ENCODE measurements at regions not wholly inside any gene's neighbourhood (a gene's known extent, or its start where the extent isn't known, plus 50 kb on each side); places are given as distances from the start of the nearest gene placed in this dataset.

DNA sequence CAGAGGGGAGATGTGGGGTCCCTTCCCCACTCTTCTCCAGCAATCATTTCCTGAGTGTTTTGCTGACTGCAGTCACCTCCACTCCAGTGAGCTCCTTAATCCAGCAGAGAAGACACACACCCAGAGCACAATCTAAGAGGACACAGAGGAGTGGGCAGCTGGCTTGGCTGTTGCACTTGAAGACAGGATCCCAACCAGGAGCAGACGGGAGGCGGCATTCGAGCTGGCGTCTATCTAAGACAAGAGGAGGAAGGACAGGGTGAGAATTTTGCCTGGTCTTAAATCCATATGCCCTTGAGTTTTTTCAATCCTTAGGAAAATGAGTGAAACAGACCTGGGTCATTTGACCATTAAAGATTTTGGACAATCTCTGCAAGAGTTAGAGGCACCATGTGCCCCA, 56.1 kb upstream of the SIM2 start:
- no peak overlapping the region for H3K4me3 ChIP-seq (ENCODE audit: low read depth, low read length)
- CTCF ChIA-PET, result interaction anchor here (1.0 to 4.4 kb wide), 3 partner anchors 12 to 139 kb away, joined by 3 to 43 read pairs (median 3); no protein-coding TSS in a partner anchor
- no peak for DNase-seq (ENCODE audit: low read depth, low spot score)
- TF ChIP-seq, protein P1, sequence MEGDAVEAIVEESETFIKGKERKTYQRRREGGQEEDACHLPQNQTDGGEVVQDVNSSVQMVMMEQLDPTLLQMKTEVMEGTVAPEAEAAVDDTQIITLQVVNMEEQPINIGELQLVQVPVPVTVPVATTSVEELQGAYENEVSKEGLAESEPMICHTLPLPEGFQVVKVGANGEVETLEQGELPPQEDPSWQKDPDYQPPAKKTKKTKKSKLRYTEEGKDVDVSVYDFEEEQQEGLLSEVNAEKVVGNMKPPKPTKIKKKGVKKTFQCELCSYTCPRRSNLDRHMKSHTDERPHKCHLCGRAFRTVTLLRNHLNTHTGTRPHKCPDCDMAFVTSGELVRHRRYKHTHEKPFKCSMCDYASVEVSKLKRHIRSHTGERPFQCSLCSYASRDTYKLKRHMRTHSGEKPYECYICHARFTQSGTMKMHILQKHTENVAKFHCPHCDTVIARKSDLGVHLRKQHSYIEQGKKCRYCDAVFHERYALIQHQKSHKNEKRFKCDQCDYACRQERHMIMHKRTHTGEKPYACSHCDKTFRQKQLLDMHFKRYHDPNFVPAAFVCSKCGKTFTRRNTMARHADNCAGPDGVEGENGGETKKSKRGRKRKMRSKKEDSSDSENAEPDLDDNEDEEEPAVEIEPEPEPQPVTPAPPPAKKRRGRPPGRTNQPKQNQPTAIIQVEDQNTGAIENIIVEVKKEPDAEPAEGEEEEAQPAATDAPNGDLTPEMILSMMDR (IDR thresholded peaks at IDR 0.05; ENCODE audit: insufficient read depth, low read length, missing control alignments), result no peak
- POLR2A ChIA-PET, result no interaction called here

DNA sequence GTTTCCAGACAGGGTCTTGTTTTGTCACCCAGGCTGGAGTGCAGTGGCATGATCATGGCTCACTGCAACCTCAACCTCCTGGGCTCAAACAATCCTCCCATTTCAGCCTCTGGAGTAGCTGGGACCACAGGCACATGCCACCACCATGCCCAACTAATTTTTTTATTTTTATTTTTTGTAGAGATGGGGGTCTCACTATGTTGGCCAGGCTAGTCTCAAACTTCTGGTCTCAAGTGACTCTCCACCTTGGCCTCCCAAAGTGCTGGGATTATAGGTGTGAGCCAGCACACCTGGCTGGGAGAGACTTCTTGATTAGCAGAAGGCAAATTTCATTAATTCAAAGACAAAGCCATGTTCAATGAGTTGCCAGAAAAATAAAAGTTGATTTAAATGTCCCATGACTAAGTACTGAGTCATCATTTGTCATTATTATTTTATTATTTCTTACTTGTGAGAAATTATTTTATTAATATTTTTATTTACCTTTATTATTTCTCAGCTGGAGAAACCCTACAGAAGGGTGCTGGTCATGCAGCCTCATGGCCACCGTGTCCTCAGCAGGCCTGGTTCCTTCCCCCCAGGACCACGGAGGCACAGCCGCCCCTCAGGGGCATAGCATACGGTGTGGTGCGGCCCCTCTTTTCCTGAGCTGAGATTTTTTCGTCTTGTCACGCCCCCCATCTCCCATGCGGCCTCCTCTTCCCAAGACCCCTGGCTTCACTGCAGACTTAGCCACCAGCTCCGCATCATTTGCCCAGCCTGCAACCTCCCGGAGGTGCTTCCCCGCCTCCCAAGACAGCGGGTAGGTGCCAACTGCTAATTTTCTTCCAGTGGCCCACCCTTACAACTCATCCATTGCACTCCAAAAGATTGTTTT, 55.3 kb upstream of the SIM2 start:
- POLR2A ChIA-PET, result no interaction called here

DNA sequence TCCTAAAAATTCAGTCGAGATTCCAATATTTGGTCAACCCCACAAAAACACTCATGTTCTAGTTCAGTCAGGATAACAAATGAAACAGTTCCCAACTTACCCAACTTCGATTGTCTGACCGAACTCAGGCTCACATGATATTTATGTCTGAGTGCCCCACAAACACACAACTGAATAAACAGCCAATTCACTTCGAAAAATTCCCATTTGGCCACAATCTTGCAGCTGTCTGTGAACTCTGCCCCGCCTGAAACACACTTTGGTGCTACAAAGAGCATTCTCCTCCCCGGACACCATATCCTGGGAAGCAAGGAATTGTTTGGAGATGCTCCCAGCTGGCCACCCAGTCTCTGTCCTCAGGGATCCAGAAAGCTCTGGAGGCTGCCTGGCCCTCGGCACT, 52.9 kb upstream of the SIM2 start:
- TF ChIP-seq, protein P1 (IDR thresholded peaks at IDR 0.05; ENCODE audit: insufficient read depth, low read length, missing control alignments), result no peak
- POLR2A ChIA-PET, result no interaction called here
- CTCF ChIA-PET, result interaction anchor here (1.2 kb wide), 1 partner anchor 16 kb away, joined by 6 read pairs; no protein-coding TSS in a partner anchor
- DNase-seq (ENCODE audit: low read depth, low spot score), result no peak
- no peak overlapping the region for H3K4me3 ChIP-seq (ENCODE audit: low read depth, low read length)

More for the DNA sequence above, 55.3 kb upstream of the SIM2 start:
- TF ChIP-seq, protein P1 (IDR thresholded peaks at IDR 0.05; ENCODE audit: insufficient read depth, low read length, missing control alignments), result no peak
- CTCF ChIA-PET, result interaction anchor here (1.2 to 4.4 kb wide), 2 partner anchors 9 to 13 kb away, joined by 3 to 43 read pairs; no protein-coding TSS in a partner anchor
- DNase-seq (ENCODE audit: low read depth, low spot score), result no peak
- no peak overlapping the region for H3K4me3 ChIP-seq (ENCODE audit: low read depth, low read length)

DNA sequence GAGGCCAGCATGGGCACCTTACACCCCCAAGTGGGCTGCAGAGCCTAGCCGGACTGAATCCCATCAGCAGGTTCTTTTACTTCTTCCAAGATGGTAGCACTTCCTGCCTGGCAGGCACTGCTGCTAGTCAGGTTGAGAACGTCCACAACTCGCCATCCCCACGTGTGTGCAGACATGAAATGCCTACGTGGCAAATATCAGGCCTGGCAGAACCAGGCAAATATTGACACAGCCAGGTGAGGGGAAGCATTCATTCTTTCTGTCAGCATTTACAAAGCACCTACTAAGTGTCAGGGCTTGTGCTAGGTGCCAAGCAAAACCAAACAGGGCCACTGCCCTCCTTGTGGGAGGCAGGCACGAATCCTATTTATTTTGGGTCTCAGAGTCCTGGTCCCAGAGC, 52.3 kb upstream of the SIM2 start:
- POLR2A ChIA-PET, result no interaction called here
- TF ChIP-seq, protein P1 (IDR thresholded peaks at IDR 0.05; ENCODE audit: insufficient read depth, low read length, missing control alignments), result no peak
- CTCF ChIA-PET, result interaction anchor here (1.2 kb wide), 1 partner anchor 16 kb away, joined by 6 read pairs; no protein-coding TSS in a partner anchor
- no peak for DNase-seq (ENCODE audit: low read depth, low spot score)
- no peak overlapping the region for H3K4me3 ChIP-seq (ENCODE audit: low read depth, low read length)

DNA sequence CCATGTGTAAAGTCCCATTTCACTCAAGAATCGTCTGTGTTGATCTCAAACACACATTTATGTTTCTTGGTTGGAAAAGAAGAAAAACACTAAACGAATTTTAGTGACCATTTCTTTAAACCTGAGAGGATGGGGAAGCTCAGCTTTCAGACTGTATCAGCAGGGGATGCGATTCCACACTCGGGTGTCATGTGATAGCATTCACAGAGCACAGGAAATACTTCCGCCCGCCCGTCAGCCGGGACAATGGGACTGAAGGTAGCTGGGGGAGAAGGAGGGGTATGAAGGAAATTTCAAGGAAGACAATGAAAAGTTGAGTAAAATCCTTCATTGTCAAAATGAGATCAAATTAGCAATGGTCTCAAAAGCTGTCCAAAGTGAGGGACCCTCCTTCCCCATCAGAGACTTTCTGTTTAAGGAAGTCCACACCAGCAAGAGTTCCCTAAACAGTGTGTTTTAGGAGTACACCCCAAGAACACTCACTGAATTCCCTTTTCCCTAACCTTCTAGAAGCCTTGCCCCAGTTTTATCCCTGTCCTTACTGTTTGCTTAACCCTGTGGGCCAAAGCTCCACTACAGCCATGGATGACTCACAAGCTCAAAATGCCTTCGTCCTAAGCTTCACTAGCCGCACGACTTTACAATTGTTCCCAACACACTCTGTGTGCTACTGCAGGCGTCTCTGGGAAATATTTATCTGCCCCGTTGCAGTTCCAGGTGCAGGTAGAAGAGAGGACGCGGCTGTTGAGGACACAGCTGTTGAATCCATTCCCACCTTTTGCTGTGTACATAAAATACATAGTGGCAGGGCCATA, 51.4 kb upstream of the SIM2 start:
- DNase-seq (ENCODE audit: low read depth, low spot score), result no peak
- no peak overlapping the region for H3K4me3 ChIP-seq (ENCODE audit: low read depth, low read length)
- TF ChIP-seq, protein P1 (IDR thresholded peaks at IDR 0.05; ENCODE audit: insufficient read depth, low read length, missing control alignments), result no peak
- POLR2A ChIA-PET, result interaction anchor here (0.6 kb wide), 1 partner anchor 9 kb away, joined by 3 read pairs; no protein-coding TSS in a partner anchor
- CTCF ChIA-PET, result interaction anchor here (0.9 to 1.2 kb wide), 2 partner anchors 17 to 225 kb away, joined by 3 to 12 read pairs; no protein-coding TSS in a partner anchor

Data from AG04449 (cell line).